HepG2 (cell line): ENCODE measurements at regions not wholly inside any gene's neighbourhood (a gene's known extent, or its start where the extent isn't known, plus 50 kb on each side); places are given as distances from the start of the nearest gene placed in this dataset.

Experiments
- CHD4 ChIP-seq: fragments of 200-600 bp; sonication (generic); IDR thresholded peaks from 2 replicates; pipeline ENCODE4 v1.7.0; 2017; ENCODE audit warnings: mild to moderate bottlenecking, low read length, borderline replicate concordance
- MLXIP ChIP-seq: sonication (generic); formaldehyde crosslinking; IDR thresholded peaks from 2 replicates; pipeline ENCODE4 v1.9.0; 2021; ENCODE audit warnings: missing genetic modification reagents, borderline replicate concordance
- PBX2 ChIP-seq: IDR thresholded peaks from 2 replicates; pipeline ENCODE4 v1.6.1; 2016; ENCODE audit warnings: control low read depth
- ZNF264 ChIP-seq: sonication (generic); formaldehyde crosslinking; IDR thresholded peaks from 2 replicates; pipeline ENCODE4 v1.4.0; 2020; ENCODE audit warnings: missing genetic modification reagents
- ZNF34 ChIP-seq: sonication (generic); formaldehyde crosslinking; IDR thresholded peaks from 2 replicates; pipeline ENCODE4 v1.4.0; 2020; ENCODE audit warnings: mild to moderate bottlenecking, missing genetic modification reagents, borderline replicate concordance
- ZNF790 ChIP-seq: sonication (generic); formaldehyde crosslinking; IDR thresholded peaks from 2 replicates; pipeline ENCODE4 v1.8.0; 2022; ENCODE audit warnings: missing genetic modification reagents, mild to moderate bottlenecking, borderline replicate concordance
- TF ChIP-seq, protein P1 (sequence below), 2 experiments: sonication (generic) in 1 of 2; formaldehyde crosslinking in 1 of 2; IDR thresholded peaks; 2 replicates each; pipeline versions ENCODE4 v1.4.0 to v1.6.1; 2016 to 2020; ENCODE audit warnings: borderline replicate concordance in 1 of 2, low read depth in 1 of 2, mild to moderate bottlenecking in 1 of 2, missing genetic modification reagents in 1 of 2
- TF ChIP-seq, protein P2 (sequence below): sonication (generic); formaldehyde crosslinking; IDR thresholded peaks from 2 replicates; pipeline ENCODE4 v1.4.0; 2020; ENCODE audit warnings: missing genetic modification reagents

DNA sequence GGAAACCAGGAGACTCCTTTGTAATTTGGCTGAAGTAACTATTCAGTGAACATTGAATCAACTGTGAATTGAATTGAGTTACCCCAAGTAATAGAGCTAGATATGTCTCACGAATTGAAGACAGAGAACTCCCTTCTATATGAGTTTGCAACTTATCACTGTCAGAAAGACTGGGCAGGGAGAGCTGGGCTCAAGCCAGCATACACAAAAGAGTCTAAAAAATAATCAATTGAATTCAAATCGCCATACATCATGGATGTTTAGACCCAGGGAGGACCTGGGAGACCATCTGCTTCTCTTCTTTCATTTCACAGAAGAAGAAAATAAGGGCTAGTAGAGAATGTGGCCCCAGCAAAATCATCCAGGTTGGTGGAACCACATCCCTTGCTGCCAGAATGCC, 503.1 kb upstream of the AUTS2 start (continued):
- TF ChIP-seq, protein P1, sequence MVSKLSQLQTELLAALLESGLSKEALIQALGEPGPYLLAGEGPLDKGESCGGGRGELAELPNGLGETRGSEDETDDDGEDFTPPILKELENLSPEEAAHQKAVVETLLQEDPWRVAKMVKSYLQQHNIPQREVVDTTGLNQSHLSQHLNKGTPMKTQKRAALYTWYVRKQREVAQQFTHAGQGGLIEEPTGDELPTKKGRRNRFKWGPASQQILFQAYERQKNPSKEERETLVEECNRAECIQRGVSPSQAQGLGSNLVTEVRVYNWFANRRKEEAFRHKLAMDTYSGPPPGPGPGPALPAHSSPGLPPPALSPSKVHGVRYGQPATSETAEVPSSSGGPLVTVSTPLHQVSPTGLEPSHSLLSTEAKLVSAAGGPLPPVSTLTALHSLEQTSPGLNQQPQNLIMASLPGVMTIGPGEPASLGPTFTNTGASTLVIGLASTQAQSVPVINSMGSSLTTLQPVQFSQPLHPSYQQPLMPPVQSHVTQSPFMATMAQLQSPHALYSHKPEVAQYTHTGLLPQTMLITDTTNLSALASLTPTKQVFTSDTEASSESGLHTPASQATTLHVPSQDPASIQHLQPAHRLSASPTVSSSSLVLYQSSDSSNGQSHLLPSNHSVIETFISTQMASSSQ (IDR thresholded peaks at IDR 0.05; ENCODE audit: low read depth): no peak
- TF ChIP-seq, protein P1 (CRISPR knock-in tag; IDR thresholded peaks at IDR 0.05; ENCODE audit: borderline replicate concordance): no peak
- no peak for TF ChIP-seq MLXIP (CRISPR knock-in tag)
- TF ChIP-seq ZNF264 (CRISPR knock-in tag): no peak
- TF ChIP-seq ZNF34 (CRISPR knock-in tag): no peak
- TF ChIP-seq, protein P2, sequence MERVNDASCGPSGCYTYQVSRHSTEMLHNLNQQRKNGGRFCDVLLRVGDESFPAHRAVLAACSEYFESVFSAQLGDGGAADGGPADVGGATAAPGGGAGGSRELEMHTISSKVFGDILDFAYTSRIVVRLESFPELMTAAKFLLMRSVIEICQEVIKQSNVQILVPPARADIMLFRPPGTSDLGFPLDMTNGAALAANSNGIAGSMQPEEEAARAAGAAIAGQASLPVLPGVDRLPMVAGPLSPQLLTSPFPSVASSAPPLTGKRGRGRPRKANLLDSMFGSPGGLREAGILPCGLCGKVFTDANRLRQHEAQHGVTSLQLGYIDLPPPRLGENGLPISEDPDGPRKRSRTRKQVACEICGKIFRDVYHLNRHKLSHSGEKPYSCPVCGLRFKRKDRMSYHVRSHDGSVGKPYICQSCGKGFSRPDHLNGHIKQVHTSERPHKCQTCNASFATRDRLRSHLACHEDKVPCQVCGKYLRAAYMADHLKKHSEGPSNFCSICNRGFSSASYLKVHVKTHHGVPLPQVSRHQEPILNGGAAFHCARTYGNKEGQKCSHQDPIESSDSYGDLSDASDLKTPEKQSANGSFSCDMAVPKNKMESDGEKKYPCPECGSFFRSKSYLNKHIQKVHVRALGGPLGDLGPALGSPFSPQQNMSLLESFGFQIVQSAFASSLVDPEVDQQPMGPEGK: no peak
- no peak for TF ChIP-seq PBX2
- no peak for TF ChIP-seq CHD4
- TF ChIP-seq ZNF790: no peak
